GM23338 (cell line): ENCODE measurements at regions not wholly inside any gene's neighbourhood (a gene's known extent, or its start where the extent isn't known, plus 50 kb on each side); places are given as distances from the start of the nearest gene placed in this dataset.

Source experiments
- ATAC-seq: fragments of 200-7000 bp; cut with Tn5 transposase; 3 replicates; pipeline ENCODE4 v1.9.1; 2020
- DNase-seq: peaks from one replicate; pipeline ENCODE4 v3.0.0-alpha.2; 2015; ENCODE audit warnings: low spot score
- H2AFZ ChIP-seq: fragments of 200-600 bp; sonication (generic); 2 replicates; pipeline ENCODE4 v1.8.0; 2016; ENCODE audit warnings: antibody characterized with exemption, mild to moderate bottlenecking, moderate library complexity
- H3F3A ChIP-seq: fragments of 200-600 bp; sonication (generic); replicated peaks from 2 replicates; pipeline ENCODE4 v1.8.0; 2017; ENCODE audit warnings: antibody characterized with exemption, mixed run types, low read depth
- H3K27ac ChIP-seq: fragments of 200-600 bp; sonication (generic); 2 replicates; pipeline ENCODE4 v1.6.1; 2016; ENCODE audit warnings: low read depth
- H3K27me3 ChIP-seq: fragments of 200-600 bp; sonication (generic); 2 replicates; pipeline ENCODE4 v1.8.0; 2016; ENCODE audit warnings: mild to moderate bottlenecking, mixed run types, moderate library complexity; ENCODE audit not compliant: insufficient read depth
- H3K36me3 ChIP-seq: fragments of 200-600 bp; sonication (generic); 2 replicates; pipeline ENCODE4 v1.8.0; 2016; ENCODE audit warnings: mild to moderate bottlenecking; ENCODE audit not compliant: insufficient read depth
- H3K4me1 ChIP-seq: fragments of 200-600 bp; sonication (generic); 2 replicates; pipeline ENCODE4 v1.8.0; 2016; ENCODE audit warnings: mild to moderate bottlenecking, moderate library complexity; ENCODE audit not compliant: insufficient read depth
- H3K4me2 ChIP-seq: fragments of 200-600 bp; sonication (generic); 2 replicates; pipeline ENCODE4 v1.7.1; 2017; ENCODE audit warnings: mixed run types
- H3K4me3 ChIP-seq: fragments of 200-600 bp; sonication (generic); 2 replicates; pipeline ENCODE4 v1.6.1; 2016; ENCODE audit warnings: mixed run types
- H3K79me2 ChIP-seq: fragments of 200-600 bp; sonication (generic); replicated peaks from 2 replicates; pipeline ENCODE4 v1.8.0; 2017; ENCODE audit warnings: mild to moderate bottlenecking; ENCODE audit not compliant: insufficient read depth
- H3K9me2 ChIP-seq: fragments of 200-600 bp; sonication (generic); 2 replicates; pipeline ENCODE4 v1.8.0; 2017; ENCODE audit not compliant: insufficient read depth
- H4K20me1 ChIP-seq: fragments of 200-600 bp; sonication (generic); replicated peaks from 2 replicates; pipeline ENCODE4 v1.8.0; 2017; ENCODE audit warnings: mild to moderate bottlenecking; ENCODE audit not compliant: insufficient read depth
- H3K27ac Mint-ChIP-seq: 2 replicates; pipeline ENCODE4 v1.8.0; 2020; ENCODE audit warnings: inconsistent platforms, mild to moderate bottlenecking, moderate library complexity, mixed read lengths
- H3K27me3 Mint-ChIP-seq: 3 replicates; pipeline ENCODE4 v1.8.0; 2022; ENCODE audit warnings: low read depth, mild to moderate bottlenecking, moderate library complexity, mixed read lengths, inconsistent platforms; ENCODE audit not compliant: insufficient read depth, poor library complexity
- H3K36me3 Mint-ChIP-seq: 3 replicates; pipeline ENCODE4 v1.8.0; 2021; ENCODE audit warnings: low read depth, mild to moderate bottlenecking, inconsistent platforms, moderate library complexity, mixed read lengths
- H3K4me1 Mint-ChIP-seq: 3 replicates; pipeline ENCODE4 v1.8.0; 2020; ENCODE audit warnings: mild to moderate bottlenecking, inconsistent platforms, mixed read lengths
- H3K4me3 Mint-ChIP-seq: 3 replicates; pipeline ENCODE4 v1.8.0; 2021; ENCODE audit warnings: moderate library complexity, mild to moderate bottlenecking, inconsistent platforms, mixed read lengths
- H3K9me3 Mint-ChIP-seq: 3 replicates; pipeline ENCODE4 v1.8.0; 2020; ENCODE audit warnings: moderate library complexity, mild to moderate bottlenecking, inconsistent platforms, mixed read lengths
- EZH2 ChIP-seq: fragments of 200-600 bp; sonication (generic); IDR thresholded peaks from one replicate; pipeline ENCODE4 v1.8.0; 2017; ENCODE audit warnings: antibody characterized with exemption, mild to moderate bottlenecking, low read depth; ENCODE audit not compliant: unreplicated experiment
- EZH2phosphoT487 ChIP-seq: fragments of 200-600 bp; sonication (generic); IDR thresholded peaks from one replicate; pipeline ENCODE4 v1.8.1; 2018; ENCODE audit warnings: antibody characterized with exemption; ENCODE audit not compliant: unreplicated experiment
- JUNB ChIP-seq: IDR thresholded peaks from one replicate; pipeline ENCODE4 v1.6.1; 2016; ENCODE audit warnings: antibody characterized with exemption; ENCODE audit not compliant: unreplicated experiment
- POLR2AphosphoS5 ChIP-seq: IDR thresholded peaks from 2 replicates; pipeline ENCODE4 v1.6.1; 2016; ENCODE audit warnings: antibody characterized with exemption, low read depth
- ZNF114 ChIP-seq: fragments of 250-450 bp; sonication (Bioruptor Pico); IDR thresholded peaks from 2 replicates; pipeline ENCODE4 v1.5.0; 2020; ENCODE audit warnings: mild to moderate bottlenecking, moderate library complexity
- TF ChIP-seq, protein P1 (sequence below): fragments of 250-450 bp; sonication (Bioruptor Pico); IDR thresholded peaks from 2 replicates; pipeline ENCODE4 v1.5.0; 2020; ENCODE audit warnings: mild to moderate bottlenecking, moderate library complexity
- TF ChIP-seq, protein P2 (sequence below): IDR thresholded peaks from 2 replicates; pipeline ENCODE4 v1.6.1; 2016; ENCODE audit warnings: antibody characterized with exemption
- TF ChIP-seq, protein P3 (sequence below), 2 experiments: fragments of 200-600 bp in 1 of 2; sonication (generic) in 1 of 2; conservative IDR thresholded peaks; 2 replicates each; pipeline versions ENCODE4 v1.5.1 to v1.6.1; 2016 to 2017; ENCODE audit warnings: antibody characterized with exemption in 2 of 2, low read depth in 2 of 2, mild to moderate bottlenecking in 2 of 2, moderate library complexity in 1 of 2

DNA sequence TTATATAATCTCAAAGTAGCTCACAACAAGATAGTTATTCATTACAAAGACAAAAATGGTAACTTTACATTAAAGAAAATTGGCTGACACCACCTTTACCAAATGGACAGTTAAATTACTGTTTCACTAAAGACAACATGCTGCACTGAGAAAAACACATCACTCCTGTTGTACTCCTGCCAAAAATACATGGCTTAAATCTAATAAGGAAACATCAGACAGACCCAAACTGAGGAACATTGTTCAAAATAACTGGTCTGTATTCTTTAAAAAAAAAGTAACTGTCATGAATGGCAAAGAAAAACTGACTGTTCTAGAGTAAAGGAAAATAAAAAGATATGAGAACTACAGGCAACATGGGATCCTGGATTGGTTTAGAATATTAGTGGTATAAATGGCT lies 151.3 kb upstream of the DCN start:
- DNase-seq (no peak), ATAC-seq (no peak)
- no peaks in the 10 kb centered on the region for H3K36me3 ChIP-seq
- H3K4me3 Mint-ChIP-seq, result no peak overlapping the region
- no peak overlapping the region for H3K4me3 ChIP-seq
- no peak overlapping the region for H3K27ac Mint-ChIP-seq
- H3K27me3 ChIP-seq, result no peaks in the 10 kb centered on the region
- TF ChIP-seq EZH2 (no peak), EZH2phosphoT487 (no peak), POLR2AphosphoS5 (no peak), ZNF114 (CRISPR knock-in tag) (no peak), JUNB (no peak)
- TF ChIP-seq, protein P1, sequence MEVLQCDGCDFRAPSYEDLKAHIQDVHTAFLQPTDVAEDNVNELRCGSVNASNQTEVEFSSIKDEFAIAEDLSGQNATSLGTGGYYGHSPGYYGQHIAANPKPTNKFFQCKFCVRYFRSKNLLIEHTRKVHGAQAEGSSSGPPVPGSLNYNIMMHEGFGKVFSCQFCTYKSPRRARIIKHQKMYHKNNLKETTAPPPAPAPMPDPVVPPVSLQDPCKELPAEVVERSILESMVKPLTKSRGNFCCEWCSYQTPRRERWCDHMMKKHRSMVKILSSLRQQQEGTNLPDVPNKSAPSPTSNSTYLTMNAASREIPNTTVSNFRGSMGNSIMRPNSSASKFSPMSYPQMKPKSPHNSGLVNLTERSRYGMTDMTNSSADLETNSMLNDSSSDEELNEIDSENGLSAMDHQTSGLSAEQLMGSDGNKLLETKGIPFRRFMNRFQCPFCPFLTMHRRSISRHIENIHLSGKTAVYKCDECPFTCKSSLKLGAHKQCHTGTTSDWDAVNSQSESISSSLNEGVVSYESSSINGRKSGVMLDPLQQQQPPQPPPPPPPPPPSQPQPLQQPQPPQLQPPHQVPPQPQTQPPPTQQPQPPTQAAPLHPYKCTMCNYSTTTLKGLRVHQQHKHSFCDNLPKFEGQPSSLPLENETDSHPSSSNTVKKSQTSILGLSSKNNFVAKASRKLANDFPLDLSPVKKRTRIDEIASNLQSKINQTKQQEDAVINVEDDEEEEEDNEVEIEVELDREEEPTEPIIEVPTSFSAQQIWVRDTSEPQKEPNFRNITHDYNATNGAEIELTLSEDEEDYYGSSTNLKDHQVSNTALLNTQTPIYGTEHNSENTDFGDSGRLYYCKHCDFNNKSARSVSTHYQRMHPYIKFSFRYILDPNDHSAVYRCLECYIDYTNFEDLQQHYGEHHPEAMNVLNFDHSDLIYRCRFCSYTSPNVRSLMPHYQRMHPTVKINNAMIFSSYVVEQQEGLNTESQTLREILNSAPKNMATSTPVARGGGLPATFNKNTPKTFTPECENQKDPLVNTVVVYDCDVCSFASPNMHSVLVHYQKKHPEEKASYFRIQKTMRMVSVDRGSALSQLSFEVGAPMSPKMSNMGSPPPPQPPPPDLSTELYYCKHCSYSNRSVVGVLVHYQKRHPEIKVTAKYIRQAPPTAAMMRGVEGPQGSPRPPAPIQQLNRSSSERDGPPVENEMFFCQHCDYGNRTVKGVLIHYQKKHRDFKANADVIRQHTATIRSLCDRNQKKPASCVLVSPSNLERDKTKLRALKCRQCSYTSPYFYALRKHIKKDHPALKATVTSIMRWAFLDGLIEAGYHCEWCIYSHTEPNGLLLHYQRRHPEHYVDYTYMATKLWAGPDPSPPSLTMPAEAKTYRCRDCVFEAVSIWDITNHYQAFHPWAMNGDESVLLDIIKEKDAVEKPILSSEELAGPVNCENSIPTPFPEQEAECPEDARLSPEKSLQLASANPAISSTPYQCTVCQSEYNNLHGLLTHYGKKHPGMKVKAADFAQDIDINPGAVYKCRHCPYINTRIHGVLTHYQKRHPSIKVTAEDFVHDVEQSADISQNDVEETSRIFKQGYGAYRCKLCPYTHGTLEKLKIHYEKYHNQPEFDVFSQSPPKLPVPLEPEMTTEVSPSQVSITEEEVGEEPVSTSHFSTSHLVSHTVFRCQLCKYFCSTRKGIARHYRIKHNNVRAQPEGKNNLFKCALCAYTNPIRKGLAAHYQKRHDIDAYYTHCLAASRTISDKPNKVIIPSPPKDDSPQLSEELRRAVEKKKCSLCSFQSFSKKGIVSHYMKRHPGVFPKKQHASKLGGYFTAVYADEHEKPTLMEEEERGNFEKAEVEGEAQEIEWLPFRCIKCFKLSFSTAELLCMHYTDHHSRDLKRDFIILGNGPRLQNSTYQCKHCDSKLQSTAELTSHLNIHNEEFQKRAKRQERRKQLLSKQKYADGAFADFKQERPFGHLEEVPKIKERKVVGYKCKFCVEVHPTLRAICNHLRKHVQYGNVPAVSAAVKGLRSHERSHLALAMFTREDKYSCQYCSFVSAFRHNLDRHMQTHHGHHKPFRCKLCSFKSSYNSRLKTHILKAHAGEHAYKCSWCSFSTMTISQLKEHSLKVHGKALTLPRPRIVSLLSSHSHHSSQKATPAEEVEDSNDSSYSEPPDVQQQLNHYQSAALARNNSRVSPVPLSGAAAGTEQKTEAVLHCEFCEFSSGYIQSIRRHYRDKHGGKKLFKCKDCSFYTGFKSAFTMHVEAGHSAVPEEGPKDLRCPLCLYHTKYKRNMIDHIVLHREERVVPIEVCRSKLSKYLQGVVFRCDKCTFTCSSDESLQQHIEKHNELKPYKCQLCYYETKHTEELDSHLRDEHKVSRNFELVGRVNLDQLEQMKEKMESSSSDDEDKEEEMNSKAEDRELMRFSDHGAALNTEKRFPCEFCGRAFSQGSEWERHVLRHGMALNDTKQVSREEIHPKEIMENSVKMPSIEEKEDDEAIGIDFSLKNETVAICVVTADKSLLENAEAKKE (CRISPR knock-in tag), result no peak
- TF ChIP-seq, protein P2, sequence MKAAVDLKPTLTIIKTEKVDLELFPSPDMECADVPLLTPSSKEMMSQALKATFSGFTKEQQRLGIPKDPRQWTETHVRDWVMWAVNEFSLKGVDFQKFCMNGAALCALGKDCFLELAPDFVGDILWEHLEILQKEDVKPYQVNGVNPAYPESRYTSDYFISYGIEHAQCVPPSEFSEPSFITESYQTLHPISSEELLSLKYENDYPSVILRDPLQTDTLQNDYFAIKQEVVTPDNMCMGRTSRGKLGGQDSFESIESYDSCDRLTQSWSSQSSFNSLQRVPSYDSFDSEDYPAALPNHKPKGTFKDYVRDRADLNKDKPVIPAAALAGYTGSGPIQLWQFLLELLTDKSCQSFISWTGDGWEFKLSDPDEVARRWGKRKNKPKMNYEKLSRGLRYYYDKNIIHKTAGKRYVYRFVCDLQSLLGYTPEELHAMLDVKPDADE, result no peak
- TF ChIP-seq, protein P3, sequence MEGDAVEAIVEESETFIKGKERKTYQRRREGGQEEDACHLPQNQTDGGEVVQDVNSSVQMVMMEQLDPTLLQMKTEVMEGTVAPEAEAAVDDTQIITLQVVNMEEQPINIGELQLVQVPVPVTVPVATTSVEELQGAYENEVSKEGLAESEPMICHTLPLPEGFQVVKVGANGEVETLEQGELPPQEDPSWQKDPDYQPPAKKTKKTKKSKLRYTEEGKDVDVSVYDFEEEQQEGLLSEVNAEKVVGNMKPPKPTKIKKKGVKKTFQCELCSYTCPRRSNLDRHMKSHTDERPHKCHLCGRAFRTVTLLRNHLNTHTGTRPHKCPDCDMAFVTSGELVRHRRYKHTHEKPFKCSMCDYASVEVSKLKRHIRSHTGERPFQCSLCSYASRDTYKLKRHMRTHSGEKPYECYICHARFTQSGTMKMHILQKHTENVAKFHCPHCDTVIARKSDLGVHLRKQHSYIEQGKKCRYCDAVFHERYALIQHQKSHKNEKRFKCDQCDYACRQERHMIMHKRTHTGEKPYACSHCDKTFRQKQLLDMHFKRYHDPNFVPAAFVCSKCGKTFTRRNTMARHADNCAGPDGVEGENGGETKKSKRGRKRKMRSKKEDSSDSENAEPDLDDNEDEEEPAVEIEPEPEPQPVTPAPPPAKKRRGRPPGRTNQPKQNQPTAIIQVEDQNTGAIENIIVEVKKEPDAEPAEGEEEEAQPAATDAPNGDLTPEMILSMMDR (conservative IDR thresholded peaks at IDR 0.05; ENCODE audit: low read depth in 2 of 2), result no peak
- no peaks in the 10 kb centered on the region for H3K27me3 Mint-ChIP-seq
- no peaks in the 10 kb centered on the region for H3K36me3 Mint-ChIP-seq
- no peaks in the 10 kb centered on the region for H3F3A ChIP-seq
- no peaks in the 10 kb centered on the region for H3K4me1 ChIP-seq
- no peaks in the 10 kb centered on the region for H3K4me1 Mint-ChIP-seq
- H3K79me2 ChIP-seq, result no peaks in the 10 kb centered on the region
- no peaks in the 10 kb centered on the region for H3K9me2 ChIP-seq
- no peak overlapping the region for H3K27ac ChIP-seq
- no peaks in the 10 kb centered on the region for H3K9me3 Mint-ChIP-seq
- H4K20me1 ChIP-seq, result no peaks in the 10 kb centered on the region
- no peak overlapping the region for H3K4me2 ChIP-seq
- no peak overlapping the region for H2AFZ ChIP-seq
